Left ventricle myocardium inferior (tissue), 1 donor: ENCODE measurements at regions not wholly inside any gene's neighbourhood (a gene's known extent, or its start where the extent isn't known, plus 50 kb on each side); places are given as distances from the start of the nearest gene placed in this dataset.

Source experiments
- DNase-seq: peaks from one replicate; pipeline ENCODE4 v3.0.0-alpha.2; 2020
- H3K27ac ChIP-seq: fragments of 200-600 bp; replicated peaks from 2 replicates; pipeline ENCODE4 v1.8.0; 2021
- H3K27me3 ChIP-seq: fragments of 200-600 bp; 2 replicates; pipeline ENCODE4 v1.8.0; 2021; ENCODE audit warnings: low read depth
- H3K36me3 ChIP-seq: fragments of 200-600 bp; 2 replicates; pipeline ENCODE4 v1.8.0; 2021
- H3K4me1 ChIP-seq: fragments of 200-600 bp; 2 replicates; pipeline ENCODE4 v1.8.0; 2021
- H3K4me3 ChIP-seq: fragments of 200-600 bp; 2 replicates; pipeline ENCODE4 v1.8.0; 2021; ENCODE audit warnings: mild to moderate bottlenecking, moderate library complexity
- H3K9me3 ChIP-seq: fragments of 200-600 bp; replicated peaks from 2 replicates; pipeline ENCODE4 v1.8.0; 2021
- intact Hi-C: fragments of 100-400 bp; cut with micrococcal nuclease; formaldehyde crosslinking; loops from one replicate; pipeline ENCODE4 v1.11.0; 2022
- TF ChIP-seq, protein P1 (sequence below): fragments of 200-600 bp; IDR thresholded peaks from 2 replicates; pipeline ENCODE4 v1.8.0; 2021; ENCODE audit warnings: antibody characterized with exemption, mild to moderate bottlenecking, borderline replicate concordance
- donor health status: DM: no; HTN: yes; CAD: no; lungs with severe emphysema.

DNA sequence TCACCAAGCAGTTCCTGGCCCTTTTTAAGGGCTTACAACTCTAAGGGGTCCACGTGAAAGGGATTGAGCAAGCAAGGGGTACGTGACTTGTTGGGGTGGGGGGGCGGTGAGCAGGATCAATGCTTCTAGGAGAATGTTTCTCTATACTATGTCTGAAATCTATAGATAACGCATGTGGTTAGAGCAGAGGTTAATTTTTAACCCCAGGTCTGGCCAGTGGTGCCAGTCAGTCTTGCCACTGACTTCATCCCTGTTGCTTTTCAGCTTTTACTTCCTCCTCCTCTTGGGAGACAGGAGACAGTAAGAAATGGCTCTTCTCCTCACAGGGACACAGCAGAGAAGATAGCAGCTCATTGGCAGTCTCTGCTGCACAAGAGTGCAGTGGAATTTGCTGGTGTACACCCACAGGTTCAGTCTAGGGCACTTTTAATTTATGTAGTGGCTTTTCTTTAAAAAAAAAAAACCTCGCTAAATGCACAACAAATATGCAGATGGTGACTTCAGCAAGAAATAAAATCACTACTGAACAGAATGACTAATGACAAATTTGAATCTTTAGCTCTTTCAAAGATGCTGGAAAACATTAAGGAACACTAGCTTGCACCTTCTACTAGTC is 190.5 kb downstream of the CCNG2 start:
- H3K4me1 ChIP-seq = no peaks in the 10 kb centered on the region
- DNase-seq = no peak
- H3K27ac ChIP-seq = no peak overlapping the region
- no peaks in the 10 kb centered on the region for H3K36me3 ChIP-seq
- H3K9me3 ChIP-seq = peaks cover 10% of the 10 kb centered on the region
- H3K27me3 ChIP-seq = peaks cover 4% of the 10 kb centered on the region
- intact Hi-C loops = no loop called here
- TF ChIP-seq, protein P1, sequence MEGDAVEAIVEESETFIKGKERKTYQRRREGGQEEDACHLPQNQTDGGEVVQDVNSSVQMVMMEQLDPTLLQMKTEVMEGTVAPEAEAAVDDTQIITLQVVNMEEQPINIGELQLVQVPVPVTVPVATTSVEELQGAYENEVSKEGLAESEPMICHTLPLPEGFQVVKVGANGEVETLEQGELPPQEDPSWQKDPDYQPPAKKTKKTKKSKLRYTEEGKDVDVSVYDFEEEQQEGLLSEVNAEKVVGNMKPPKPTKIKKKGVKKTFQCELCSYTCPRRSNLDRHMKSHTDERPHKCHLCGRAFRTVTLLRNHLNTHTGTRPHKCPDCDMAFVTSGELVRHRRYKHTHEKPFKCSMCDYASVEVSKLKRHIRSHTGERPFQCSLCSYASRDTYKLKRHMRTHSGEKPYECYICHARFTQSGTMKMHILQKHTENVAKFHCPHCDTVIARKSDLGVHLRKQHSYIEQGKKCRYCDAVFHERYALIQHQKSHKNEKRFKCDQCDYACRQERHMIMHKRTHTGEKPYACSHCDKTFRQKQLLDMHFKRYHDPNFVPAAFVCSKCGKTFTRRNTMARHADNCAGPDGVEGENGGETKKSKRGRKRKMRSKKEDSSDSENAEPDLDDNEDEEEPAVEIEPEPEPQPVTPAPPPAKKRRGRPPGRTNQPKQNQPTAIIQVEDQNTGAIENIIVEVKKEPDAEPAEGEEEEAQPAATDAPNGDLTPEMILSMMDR = no peak
- H3K4me3 ChIP-seq = no peak overlapping the region

DNA sequence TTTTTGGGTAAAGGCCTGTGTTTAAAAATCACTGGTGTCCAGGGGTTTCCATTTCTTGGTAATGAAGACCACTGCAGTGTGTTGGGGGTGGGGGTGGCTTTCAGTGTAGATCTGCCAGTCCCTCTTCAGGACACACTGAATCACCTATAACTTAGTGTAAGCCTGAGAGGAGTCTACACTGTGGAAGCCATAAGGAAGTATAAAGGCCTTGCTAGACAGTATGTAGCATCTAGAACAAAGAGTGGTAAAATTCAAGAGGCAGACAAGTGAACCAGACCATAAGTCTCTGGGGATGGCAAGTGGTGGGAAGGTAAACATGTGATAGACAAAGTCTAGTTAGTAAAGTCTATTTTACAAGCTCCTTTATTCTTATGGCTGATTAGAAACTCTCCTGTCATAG is 191.8 kb downstream of the CCNG2 start:
- TF ChIP-seq, protein P1 = no peak
- intact Hi-C loops = no loop called here
- peaks cover 4% of the 10 kb centered on the region for H3K27me3 ChIP-seq
- H3K4me1 ChIP-seq = no peaks in the 10 kb centered on the region
- no peak overlapping the region for H3K4me3 ChIP-seq
- DNase-seq = no peak
- no peak overlapping the region for H3K27ac ChIP-seq
- no peaks in the 10 kb centered on the region for H3K9me3 ChIP-seq
- no peaks in the 10 kb centered on the region for H3K36me3 ChIP-seq

DNA sequence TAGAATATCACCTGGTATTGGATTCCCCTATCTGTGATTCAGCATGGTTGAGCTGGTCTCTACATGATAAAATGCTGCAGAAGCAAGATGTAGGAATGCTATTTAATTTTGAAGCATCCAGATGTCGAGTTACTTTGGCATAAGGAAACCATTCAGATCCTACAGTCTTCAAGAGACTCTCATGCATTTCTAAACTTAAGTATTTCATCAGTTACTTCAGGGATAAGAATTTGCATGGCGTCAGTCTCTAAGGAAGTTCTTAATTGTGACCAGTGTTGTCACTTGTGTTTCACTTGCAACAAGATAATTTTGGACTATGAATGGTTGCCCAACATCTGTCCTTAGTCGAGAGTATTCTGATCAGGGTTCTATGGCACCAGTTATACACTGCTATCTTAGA is 192.4 kb downstream of the CCNG2 start:
- H3K27ac ChIP-seq = no peak overlapping the region
- intact Hi-C loops = no loop called here
- no peak for DNase-seq
- H3K36me3 ChIP-seq = no peaks in the 10 kb centered on the region
- TF ChIP-seq, protein P1 = no peak
- H3K9me3 ChIP-seq = no peaks in the 10 kb centered on the region
- no peak overlapping the region for H3K4me3 ChIP-seq
- H3K4me1 ChIP-seq = no peaks in the 10 kb centered on the region
- H3K27me3 ChIP-seq = peaks cover 4% of the 10 kb centered on the region

DNA sequence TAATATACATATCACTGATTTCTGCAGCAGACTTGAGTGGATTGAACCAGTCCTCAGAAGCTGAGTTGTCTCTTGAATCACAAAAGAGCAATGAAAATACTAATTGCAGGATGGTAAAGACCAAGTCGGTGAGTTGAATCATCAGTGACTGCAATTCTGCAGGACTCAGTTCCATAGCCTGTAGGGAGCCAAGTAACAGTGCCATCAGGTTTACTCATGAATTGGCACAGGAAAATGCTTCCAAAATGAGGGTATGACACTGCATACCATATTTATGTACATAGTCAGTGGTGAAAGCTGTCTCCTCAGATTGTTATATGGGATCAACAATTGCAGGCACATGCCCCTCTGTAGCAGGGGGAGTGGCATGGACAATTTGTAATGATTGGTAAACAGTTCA is 192.8 kb downstream of the CCNG2 start:
- intact Hi-C loops = no loop called here
- H3K27me3 ChIP-seq = peaks cover 4% of the 10 kb centered on the region
- H3K9me3 ChIP-seq = no peaks in the 10 kb centered on the region

DNA sequence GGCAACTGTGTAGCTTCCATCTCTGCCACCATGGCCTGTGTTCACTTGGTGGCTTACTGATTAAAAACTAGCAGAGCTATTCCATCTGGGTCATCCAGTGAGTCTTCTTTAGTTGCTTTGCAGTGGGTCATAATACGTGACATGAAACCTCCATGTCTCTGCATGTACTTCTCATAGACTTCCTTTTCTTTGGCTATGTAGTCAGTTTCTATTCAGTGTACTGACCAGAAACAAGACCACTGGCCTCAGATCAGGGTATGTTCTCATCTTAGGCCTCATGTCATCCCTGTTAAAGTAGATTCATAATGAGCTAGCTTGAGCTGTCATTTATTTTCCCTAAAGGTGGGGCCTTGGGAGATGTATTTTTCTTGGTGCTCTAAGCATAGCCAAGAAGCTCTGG is 195.2 kb downstream of the CCNG2 start:
- H3K36me3 ChIP-seq = no peaks in the 10 kb centered on the region
- TF ChIP-seq, protein P1 = no peak
- DNase-seq = no peak
- H3K9me3 ChIP-seq = no peaks in the 10 kb centered on the region
- H3K27me3 ChIP-seq = no peaks in the 10 kb centered on the region
- H3K27ac ChIP-seq = no peak overlapping the region
- no peak overlapping the region for H3K4me3 ChIP-seq
- intact Hi-C loops = no loop called here
- no peaks in the 10 kb centered on the region for H3K4me1 ChIP-seq

More for the DNA sequence above, 192.8 kb downstream of the CCNG2 start:
- Histone ChIP-seq H3K27ac (no peak overlapping the region), H3K36me3 (no peaks in the 10 kb centered on the region), H3K4me1 (no peaks in the 10 kb centered on the region), H3K4me3 (no peak overlapping the region)
- no peak for DNase-seq
- TF ChIP-seq, protein P1 = no peak
